ENCODE measurements at regions not wholly inside any gene's neighbourhood (a gene's known extent, or its start where the extent isn't known, plus 50 kb on each side); places are given as distances from the start of the nearest gene placed in this dataset.

DNA sequence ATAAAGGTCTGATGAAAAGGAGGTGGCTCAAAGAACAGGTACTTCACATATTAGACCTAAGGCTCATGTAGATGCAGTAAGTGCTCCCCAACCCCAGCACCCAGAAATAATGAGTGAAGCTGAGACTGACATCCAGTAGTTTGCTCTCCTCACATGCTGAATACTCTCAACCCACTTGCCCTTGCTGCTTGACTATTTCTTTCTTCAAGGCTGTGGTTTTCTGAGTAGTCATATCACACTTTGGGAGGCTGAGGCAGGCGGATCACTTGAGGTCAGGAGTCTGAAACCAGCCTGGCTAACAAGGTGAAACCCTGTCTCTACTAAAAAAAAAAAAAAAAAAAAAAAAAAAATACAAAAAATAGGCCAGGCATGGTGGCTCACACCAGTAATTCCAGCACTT lies 51.5 kb upstream of the PRPS1 start:
- no peak for TF ChIP-seq CTCF (IDR thresholded peaks at IDR 0.05)
- no peak for TF ChIP-seq ZFX (IDR thresholded peaks at IDR 0.05; ENCODE audit: borderline replicate concordance)
